ENCODE measurements at regions not wholly inside any gene's neighbourhood (a gene's known extent, or its start where the extent isn't known, plus 50 kb on each side); places are given as distances from the start of the nearest gene placed in this dataset.

DNA sequence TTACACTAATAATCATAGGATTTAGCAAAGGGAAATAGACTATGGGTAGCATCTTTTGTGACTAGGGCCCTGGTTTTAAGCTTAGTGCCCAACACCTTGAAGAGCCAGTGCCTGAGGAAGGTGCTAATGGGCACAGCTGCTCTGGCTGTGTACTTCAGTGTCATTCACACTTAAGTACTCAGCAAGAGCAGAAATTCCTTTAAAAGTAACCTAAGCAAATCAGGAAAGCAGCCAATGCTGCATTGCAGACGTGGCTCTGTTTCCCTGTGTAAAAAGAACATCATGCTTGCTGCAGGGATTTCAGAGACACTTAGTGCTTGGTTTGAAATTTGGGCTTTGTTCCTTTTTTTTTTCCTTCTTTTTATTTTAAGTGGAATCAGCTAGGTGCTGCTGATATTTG, 505.4 kb downstream of the SUCLG1 start:
- H3K79me2 ChIP-seq (ENCODE audit: control insufficient read depth, insufficient read depth, low read length) = no peaks in the 10 kb centered on the region
- ChIA-PET POLR2A (no interaction called here), SMC1A (ENCODE audit: uncharacterized antibody, unreplicated experiment) (no interaction called here), CTCF (interaction anchor here (0.5 to 0.6 kb wide), 2 partner anchors 755 to 1215 kb away, joined by 3 read pairs; no protein-coding TSS in a partner anchor), RAD21 (ENCODE audit: unreplicated experiment) (no interaction called here)
- no peak overlapping the region for H3K9ac ChIP-seq (ENCODE audit: control insufficient read depth, insufficient read depth, low read length)
- no peak overlapping the region for H3K4me2 ChIP-seq (ENCODE audit: control insufficient read depth, insufficient read depth)
- ATAC-seq (no peak), FAIRE-seq (no peak), DNase-seq (ENCODE audit: low read depth, low spot score) (no peak)
- WGBS (ENCODE audit: insufficient coverage, insufficient replicate concordance, low lambda C conversion rate, missing lambda C conversion rate) = 0% methylated on average over 1 of the region's 1 CpG
- no peak overlapping the region for H3K4me3 ChIP-seq
- no peak overlapping the region for H2AFZ ChIP-seq (ENCODE audit: control insufficient read depth, low read depth, low read length)
- BruUV-seq (replicated peaks) = no TSS peak
- H3K9me3 ChIP-seq (replicated peaks; ENCODE audit: control insufficient read depth, insufficient read depth, low read length) = no peaks in the 10 kb centered on the region
- TF ChIP-seq MXI1 (IDR thresholded peaks at IDR 0.05; ENCODE audit: low read depth, low read length) (no peak), NFXL1 (IDR thresholded peaks at IDR 0.05; ENCODE audit: borderline replicate concordance) (no peak), SMAD1 (IDR thresholded peaks at IDR 0.05; ENCODE audit: low read depth, partially characterized antibody) (no peak), ESRRA (IDR thresholded peaks at IDR 0.05; ENCODE audit: low read length) (no peak), PML (IDR thresholded peaks at IDR 0.05; ENCODE audit: low read length) (no peak)
- TF ChIP-seq, protein P1, sequence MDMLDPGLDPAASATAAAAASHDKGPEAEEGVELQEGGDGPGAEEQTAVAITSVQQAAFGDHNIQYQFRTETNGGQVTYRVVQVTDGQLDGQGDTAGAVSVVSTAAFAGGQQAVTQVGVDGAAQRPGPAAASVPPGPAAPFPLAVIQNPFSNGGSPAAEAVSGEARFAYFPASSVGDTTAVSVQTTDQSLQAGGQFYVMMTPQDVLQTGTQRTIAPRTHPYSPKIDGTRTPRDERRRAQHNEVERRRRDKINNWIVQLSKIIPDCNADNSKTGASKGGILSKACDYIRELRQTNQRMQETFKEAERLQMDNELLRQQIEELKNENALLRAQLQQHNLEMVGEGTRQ (IDR thresholded peaks at IDR 0.05; ENCODE audit: borderline replicate concordance, low read depth, low read length) = no peak
- H3K36me3 ChIP-seq (ENCODE audit: control insufficient read depth in 2 of 2, insufficient read depth in 2 of 2, low read length in 1 of 2) = no peaks in the 10 kb centered on the region
- H4K20me1 ChIP-seq (ENCODE audit: control insufficient read depth, insufficient read depth) = no peaks in the 10 kb centered on the region
- H3K27me3 ChIP-seq (replicated peaks in 1 of 2; ENCODE audit: control insufficient read depth in 2 of 2, insufficient read depth in 2 of 2, low read length in 1 of 2) = no peaks in the 10 kb centered on the region
- in situ Hi-C loops (cut with MboI) = no loop called here
- H3K27ac ChIP-seq (ENCODE audit: control insufficient read depth, insufficient read depth) = no peak overlapping the region
- intact Hi-C loops (cut with micrococcal nuclease; ENCODE audit: unreplicated experiment) = no loop called here
- H3K4me1 ChIP-seq (ENCODE audit: control insufficient read depth, insufficient read depth, low read length) = no peaks in the 10 kb centered on the region

DNA sequence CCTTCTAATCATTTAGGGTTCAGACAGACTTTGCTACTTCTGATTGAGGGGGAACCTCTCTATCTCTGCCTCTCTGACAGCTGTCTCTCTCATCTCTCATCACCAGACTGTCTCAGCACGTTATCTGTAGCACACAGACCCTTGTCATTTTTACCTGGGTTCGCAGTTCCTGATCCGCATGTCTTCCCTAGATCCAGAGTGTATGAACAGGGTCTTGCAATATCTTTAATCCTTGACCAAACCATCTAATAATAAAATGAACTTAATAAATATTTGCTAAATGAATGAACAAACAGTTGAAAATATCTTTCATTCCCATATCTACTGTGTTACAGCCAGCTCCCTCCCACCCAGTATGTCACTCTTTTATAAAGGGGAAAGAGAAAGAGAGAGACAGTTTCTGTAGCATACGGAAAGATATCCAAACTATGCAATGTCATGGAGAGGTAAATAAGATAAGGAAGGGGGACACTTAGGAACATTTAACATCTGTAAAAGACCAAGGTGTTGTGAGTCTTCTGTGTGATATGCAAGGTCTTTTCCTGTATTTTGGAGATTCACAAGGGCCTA, 507.6 kb downstream of the SUCLG1 start:
- intact Hi-C loops (cut with micrococcal nuclease; ENCODE audit: unreplicated experiment) = no loop called here
- no peak for ATAC-seq
- no TSS peak for BruUV-seq (replicated peaks)
- H3K27ac ChIP-seq (ENCODE audit: control insufficient read depth, insufficient read depth) = no peak overlapping the region
- in situ Hi-C loops (cut with MboI) = no loop called here
- no peak for FAIRE-seq
- RAD21 ChIA-PET (ENCODE audit: unreplicated experiment) = no interaction called here
- no peak for DNase-seq (ENCODE audit: low read depth, low spot score)
- H3K9ac ChIP-seq (ENCODE audit: control insufficient read depth, insufficient read depth, low read length) = no peak overlapping the region
- H3K79me2 ChIP-seq (ENCODE audit: control insufficient read depth, insufficient read depth, low read length) = no peaks in the 10 kb centered on the region
- TF ChIP-seq POLR2AphosphoS2 (IDR thresholded peaks at IDR 0.05; ENCODE audit: low read depth, low read length) (no peak), FOS (IDR thresholded peaks at IDR 0.05; ENCODE audit: borderline replicate concordance, extremely low read depth, insufficient read length) (no peak), POU2F2 (IDR thresholded peaks at IDR 0.05; ENCODE audit: borderline replicate concordance, low read depth, low read length) (no peak), HDAC6 (IDR thresholded peaks at IDR 0.05; ENCODE audit: unreplicated experiment) (no peak), TCF7 (IDR thresholded peaks at IDR 0.05; ENCODE audit: borderline replicate concordance) (no peak)
- TF ChIP-seq, protein P2, sequence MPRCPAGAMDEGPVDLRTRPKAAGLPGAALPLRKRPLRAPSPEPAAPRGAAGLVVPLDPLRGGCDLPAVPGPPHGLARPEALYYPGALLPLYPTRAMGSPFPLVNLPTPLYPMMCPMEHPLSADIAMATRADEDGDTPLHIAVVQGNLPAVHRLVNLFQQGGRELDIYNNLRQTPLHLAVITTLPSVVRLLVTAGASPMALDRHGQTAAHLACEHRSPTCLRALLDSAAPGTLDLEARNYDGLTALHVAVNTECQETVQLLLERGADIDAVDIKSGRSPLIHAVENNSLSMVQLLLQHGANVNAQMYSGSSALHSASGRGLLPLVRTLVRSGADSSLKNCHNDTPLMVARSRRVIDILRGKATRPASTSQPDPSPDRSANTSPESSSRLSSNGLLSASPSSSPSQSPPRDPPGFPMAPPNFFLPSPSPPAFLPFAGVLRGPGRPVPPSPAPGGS (IDR thresholded peaks at IDR 0.05; ENCODE audit: borderline replicate concordance, insufficient read depth, low read depth, low read length, poor library complexity, severe bottlenecking) = no peak
- no peak overlapping the region for H3K4me2 ChIP-seq (ENCODE audit: control insufficient read depth, insufficient read depth)
- H3K4me1 ChIP-seq (ENCODE audit: control insufficient read depth, insufficient read depth, low read length) = no peaks in the 10 kb centered on the region
- H3K9me3 ChIP-seq (replicated peaks; ENCODE audit: control insufficient read depth, insufficient read depth, low read length) = no peaks in the 10 kb centered on the region
- SMC1A ChIA-PET (ENCODE audit: uncharacterized antibody, unreplicated experiment) = no interaction called here
- H3K4me3 ChIP-seq = no peak overlapping the region
- CTCF ChIA-PET = no interaction called here
- no peaks in the 10 kb centered on the region for H4K20me1 ChIP-seq (ENCODE audit: control insufficient read depth, insufficient read depth)
- H2AFZ ChIP-seq (ENCODE audit: control insufficient read depth, low read depth, low read length) = no peak overlapping the region
- H3K27me3 ChIP-seq (replicated peaks in 1 of 2; ENCODE audit: control insufficient read depth in 2 of 2, insufficient read depth in 2 of 2, low read length in 1 of 2) = no peaks in the 10 kb centered on the region
- WGBS (ENCODE audit: insufficient coverage, insufficient replicate concordance, low lambda C conversion rate, missing lambda C conversion rate) = 43% methylated on average over 4 of the region's 4 CpGs
- POLR2A ChIA-PET = no interaction called here
- H3K36me3 ChIP-seq (ENCODE audit: control insufficient read depth in 2 of 2, insufficient read depth in 2 of 2, low read length in 1 of 2) = no peaks in the 10 kb centered on the region
